Tibial nerve (tissue), 4 donors: ENCODE measurements at regions not wholly inside any gene's neighbourhood (a gene's known extent, or its start where the extent isn't known, plus 50 kb on each side); places are given as distances from the start of the nearest gene placed in this dataset.

Experiments used
- CTCF ChIP-seq, 5 experiments: fragments of 200-600 bp in 3 of 5; fragments of 450-650 bp in 2 of 5; sonication (generic) in 3 of 5; IDR thresholded peaks; one replicate each; pipeline ENCODE4 v1.5.1; 2016 to 2019; ENCODE audit warnings: antibody characterized with exemption in 5 of 5, mild to moderate bottlenecking in 3 of 5, moderate library complexity in 2 of 5
- EP300 ChIP-seq, 2 donors: sonication (generic); formaldehyde crosslinking; IDR thresholded peaks; one replicate each; pipeline ENCODE4 v1.6.1; 2017; ENCODE audit warnings: antibody characterized with exemption in 2 of 2, mild to moderate bottlenecking in 1 of 2
- POLR2A ChIP-seq, 2 donors: fragments of 450-650 bp; IDR thresholded peaks; one replicate each; pipeline ENCODE4 v1.6.1; 2017; ENCODE audit warnings: antibody characterized with exemption in 2 of 2, mild to moderate bottlenecking in 2 of 2, moderate library complexity in 2 of 2

GRCh38 chr11:31947051-31947450 lies 135.9 kb upstream of the PAX6 start:
- TF ChIP-seq EP300 (IDR thresholded peaks at IDR 0.05) (no peak), CTCF (IDR thresholded peaks at IDR 0.05) (no peak), POLR2A (IDR thresholded peaks at IDR 0.05) (no peak)
